ENCODE measurements at regions not wholly inside any gene's neighbourhood (a gene's known extent, or its start where the extent isn't known, plus 50 kb on each side); places are given as distances from the start of the nearest gene placed in this dataset.

DNA sequence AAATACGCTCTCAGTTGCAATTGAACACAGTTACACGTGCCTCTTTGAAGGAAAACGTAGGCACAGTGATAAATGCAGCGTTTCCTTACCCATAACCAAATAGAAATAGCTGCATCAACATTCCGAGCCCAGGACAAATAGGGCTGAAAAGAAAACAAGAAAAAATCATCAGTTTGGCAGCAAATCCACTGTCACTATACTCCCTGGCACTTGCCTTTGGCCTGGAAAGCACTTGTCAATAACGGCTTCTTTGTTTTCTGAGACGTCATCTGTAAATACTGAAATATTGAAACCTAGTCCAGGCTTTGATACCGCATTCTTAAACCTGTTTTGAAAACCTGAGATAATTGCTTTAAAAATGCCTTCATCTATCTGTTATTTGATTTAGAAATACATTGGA, 167.2 kb upstream of the AKR1E2 start:
- no peak overlapping the region for H3K4me2 ChIP-seq
- TF ChIP-seq, protein P1, sequence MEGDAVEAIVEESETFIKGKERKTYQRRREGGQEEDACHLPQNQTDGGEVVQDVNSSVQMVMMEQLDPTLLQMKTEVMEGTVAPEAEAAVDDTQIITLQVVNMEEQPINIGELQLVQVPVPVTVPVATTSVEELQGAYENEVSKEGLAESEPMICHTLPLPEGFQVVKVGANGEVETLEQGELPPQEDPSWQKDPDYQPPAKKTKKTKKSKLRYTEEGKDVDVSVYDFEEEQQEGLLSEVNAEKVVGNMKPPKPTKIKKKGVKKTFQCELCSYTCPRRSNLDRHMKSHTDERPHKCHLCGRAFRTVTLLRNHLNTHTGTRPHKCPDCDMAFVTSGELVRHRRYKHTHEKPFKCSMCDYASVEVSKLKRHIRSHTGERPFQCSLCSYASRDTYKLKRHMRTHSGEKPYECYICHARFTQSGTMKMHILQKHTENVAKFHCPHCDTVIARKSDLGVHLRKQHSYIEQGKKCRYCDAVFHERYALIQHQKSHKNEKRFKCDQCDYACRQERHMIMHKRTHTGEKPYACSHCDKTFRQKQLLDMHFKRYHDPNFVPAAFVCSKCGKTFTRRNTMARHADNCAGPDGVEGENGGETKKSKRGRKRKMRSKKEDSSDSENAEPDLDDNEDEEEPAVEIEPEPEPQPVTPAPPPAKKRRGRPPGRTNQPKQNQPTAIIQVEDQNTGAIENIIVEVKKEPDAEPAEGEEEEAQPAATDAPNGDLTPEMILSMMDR (IDR thresholded peaks at IDR 0.05; ENCODE audit: poor library complexity), result no peak
- no peak for TF ChIP-seq EZH2 (IDR thresholded peaks at IDR 0.05; ENCODE audit: borderline replicate concordance)
- TF ChIP-seq EZH2phosphoT487 (IDR thresholded peaks at IDR 0.05; ENCODE audit: low read depth, severe bottlenecking, unreplicated experiment), result no peak
- H3K79me2 ChIP-seq, result no peaks in the 10 kb centered on the region
- 76% methylated on average over 8 of the region's 8 CpGs for WGBS (ENCODE audit: low lambda C conversion rate, missing lambda C conversion rate)
- no peak overlapping the region for H3K27ac ChIP-seq
- H4K20me1 ChIP-seq (ENCODE audit: insufficient read depth, poor library complexity, severe bottlenecking), result no peaks in the 10 kb centered on the region
- no peak overlapping the region for H2AFZ ChIP-seq
- H3K4me3 ChIP-seq, result no peak overlapping the region
- peaks cover 25% of the 10 kb centered on the region for H3K4me1 ChIP-seq (ENCODE audit: insufficient read depth)
- H3K27me3 ChIP-seq, result no peaks in the 10 kb centered on the region
- no peak for DNase-seq (ENCODE audit: low spot score)
- no peaks in the 10 kb centered on the region for H3K9me2 ChIP-seq (replicated peaks; ENCODE audit: insufficient read depth)
- no peaks in the 10 kb centered on the region for H3K9me3 ChIP-seq (ENCODE audit: low read depth)
- no peaks in the 10 kb centered on the region for H3K36me3 ChIP-seq (replicated peaks; ENCODE audit: insufficient read depth, low read depth)

DNA sequence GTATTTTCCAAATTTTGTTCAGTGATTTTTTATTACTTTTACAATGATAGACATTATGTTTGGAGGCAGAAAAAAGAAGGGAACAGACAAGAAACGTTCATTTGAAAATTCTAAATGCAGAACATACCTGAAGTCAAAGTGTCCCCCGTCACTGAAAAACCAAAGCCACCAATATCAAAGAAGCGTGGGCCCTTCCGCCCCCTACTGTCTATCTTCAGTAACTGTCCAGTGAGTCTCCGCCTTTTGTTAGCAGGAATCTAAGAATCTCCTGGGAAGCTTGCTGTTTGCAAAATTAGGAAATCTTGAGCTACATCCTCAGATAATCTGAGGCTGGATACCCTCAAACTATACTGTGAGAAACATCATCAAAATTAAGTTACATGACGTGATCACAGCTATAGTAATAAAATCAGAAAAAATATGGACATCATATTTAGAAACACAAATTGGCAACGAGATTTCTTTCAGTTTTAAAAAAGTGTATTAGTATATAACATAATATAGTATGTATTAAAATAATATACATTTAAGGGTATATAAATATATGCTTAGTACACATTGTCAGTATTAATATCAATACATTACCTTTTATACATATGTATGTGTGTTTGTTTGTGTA, 169.3 kb upstream of the AKR1E2 start:
- no peak for TF ChIP-seq EZH2phosphoT487 (IDR thresholded peaks at IDR 0.05; ENCODE audit: low read depth, severe bottlenecking, unreplicated experiment)
- TF ChIP-seq, protein P1 (IDR thresholded peaks at IDR 0.05; ENCODE audit: poor library complexity), result peak; percentile 94
- DNase-seq (ENCODE audit: low spot score), result peak; percentile 83
- 23% methylated on average over 7 of the region's 7 CpGs for WGBS (ENCODE audit: low lambda C conversion rate, missing lambda C conversion rate)

DNA sequence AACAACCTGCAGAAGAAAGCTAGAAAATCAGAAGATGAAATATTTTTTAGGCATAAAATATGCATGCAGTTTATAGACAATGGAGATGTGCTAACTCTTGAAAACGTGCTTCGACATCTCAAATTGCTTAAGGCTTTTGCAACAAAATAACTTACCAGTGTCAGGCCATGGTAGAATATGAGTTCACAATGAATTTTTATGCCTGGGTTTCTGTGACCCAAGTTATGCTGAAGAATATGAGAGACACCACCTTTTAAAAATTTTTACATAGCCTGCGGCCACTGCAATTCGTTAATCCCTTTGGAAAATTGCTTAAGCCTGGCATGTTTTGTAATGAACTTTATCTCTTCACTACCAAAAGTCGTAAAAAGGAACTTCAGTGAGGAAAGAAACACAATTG, 170.1 kb upstream of the AKR1E2 start:
- 76% methylated on average over 5 of the region's 5 CpGs for WGBS (ENCODE audit: low lambda C conversion rate, missing lambda C conversion rate)
- no peaks in the 10 kb centered on the region for H4K20me1 ChIP-seq (ENCODE audit: insufficient read depth, poor library complexity, severe bottlenecking)
- no peak overlapping the region for H3K27ac ChIP-seq
- H3K27me3 ChIP-seq, result no peaks in the 10 kb centered on the region
- H3K36me3 ChIP-seq (replicated peaks; ENCODE audit: insufficient read depth, low read depth), result no peaks in the 10 kb centered on the region
- H3K4me2 ChIP-seq, result no peak overlapping the region
- no peak overlapping the region for H2AFZ ChIP-seq
- peaks cover 6% of the 10 kb centered on the region for H3K4me1 ChIP-seq (ENCODE audit: insufficient read depth)
- H3K79me2 ChIP-seq, result no peaks in the 10 kb centered on the region
- TF ChIP-seq, protein P1 (IDR thresholded peaks at IDR 0.05; ENCODE audit: poor library complexity), result no peak
- TF ChIP-seq EZH2 (IDR thresholded peaks at IDR 0.05; ENCODE audit: borderline replicate concordance) (no peak), EZH2phosphoT487 (IDR thresholded peaks at IDR 0.05; ENCODE audit: low read depth, severe bottlenecking, unreplicated experiment) (no peak)
- DNase-seq (ENCODE audit: low spot score), result no peak
- no peaks in the 10 kb centered on the region for H3K9me2 ChIP-seq (replicated peaks; ENCODE audit: insufficient read depth)
- H3K9me3 ChIP-seq (ENCODE audit: low read depth), result no peaks in the 10 kb centered on the region
- H3K4me3 ChIP-seq, result no peak overlapping the region

More for the DNA sequence above, 169.3 kb upstream of the AKR1E2 start:
- H3K79me2 ChIP-seq, result no peaks in the 10 kb centered on the region
- no peak overlapping the region for H3K4me2 ChIP-seq
- H4K20me1 ChIP-seq (ENCODE audit: insufficient read depth, poor library complexity, severe bottlenecking), result no peaks in the 10 kb centered on the region
- H3K4me1 ChIP-seq (ENCODE audit: insufficient read depth), result peaks cover 13% of the 10 kb centered on the region
- H3K27ac ChIP-seq, result no peak overlapping the region
- no peaks in the 10 kb centered on the region for H3K9me3 ChIP-seq (ENCODE audit: low read depth)
- no peaks in the 10 kb centered on the region for H3K36me3 ChIP-seq (replicated peaks; ENCODE audit: insufficient read depth, low read depth)
- no peaks in the 10 kb centered on the region for H3K27me3 ChIP-seq
- no peaks in the 10 kb centered on the region for H3K9me2 ChIP-seq (replicated peaks; ENCODE audit: insufficient read depth)
- H2AFZ ChIP-seq, result no peak overlapping the region
- H3K4me3 ChIP-seq, result no peak overlapping the region
